ENCODE measurements at regions not wholly inside any gene's neighbourhood (a gene's known extent, or its start where the extent isn't known, plus 50 kb on each side); places are given as distances from the start of the nearest gene placed in this dataset.

GRCh38 chr1:238364214-238364892, 473.6 kb upstream of the ZP4 start:
- no peak for TF ChIP-seq TAF1 (IDR thresholded peaks at IDR 0.05; ENCODE audit: low read depth, low read length)
- TF ChIP-seq POLR2A (IDR thresholded peaks at IDR 0.05; ENCODE audit: low read depth, low read length): no peak
- no peak for TF ChIP-seq POLR2AphosphoS5 (IDR thresholded peaks at IDR 0.05; ENCODE audit: low read depth, low read length)
- TF ChIP-seq SPI1 (IDR thresholded peaks at IDR 0.05; ENCODE audit: low read depth, low read length): no peak
- no peak for TF ChIP-seq POU2F2 (IDR thresholded peaks at IDR 0.05; ENCODE audit: low read depth, low read length)

Measured in GM12891 (cell line).